GM23338 (cell line): ENCODE measurements at regions not wholly inside any gene's neighbourhood (a gene's known extent, or its start where the extent isn't known, plus 50 kb on each side); places are given as distances from the start of the nearest gene placed in this dataset.
A peak's percentile ranks its signal among the peaks of the same experiment; 100 is the strongest.

Source experiments
- ATAC-seq: fragments of 200-7000 bp; cut with Tn5 transposase; 3 replicates; pipeline ENCODE4 v1.9.1; 2020
- DNase-seq: peaks from one replicate; pipeline ENCODE4 v3.0.0-alpha.2; 2015; ENCODE audit warnings: low spot score
- H2AFZ ChIP-seq: fragments of 200-600 bp; sonication (generic); 2 replicates; pipeline ENCODE4 v1.8.0; 2016; ENCODE audit warnings: antibody characterized with exemption, mild to moderate bottlenecking, moderate library complexity
- H3F3A ChIP-seq: fragments of 200-600 bp; sonication (generic); replicated peaks from 2 replicates; pipeline ENCODE4 v1.8.0; 2017; ENCODE audit warnings: antibody characterized with exemption, mixed run types, low read depth
- H3K27ac ChIP-seq: fragments of 200-600 bp; sonication (generic); 2 replicates; pipeline ENCODE4 v1.6.1; 2016; ENCODE audit warnings: low read depth
- H3K27me3 ChIP-seq: fragments of 200-600 bp; sonication (generic); 2 replicates; pipeline ENCODE4 v1.8.0; 2016; ENCODE audit warnings: mild to moderate bottlenecking, mixed run types, moderate library complexity; ENCODE audit not compliant: insufficient read depth
- H3K36me3 ChIP-seq: fragments of 200-600 bp; sonication (generic); 2 replicates; pipeline ENCODE4 v1.8.0; 2016; ENCODE audit warnings: mild to moderate bottlenecking; ENCODE audit not compliant: insufficient read depth
- H3K4me1 ChIP-seq: fragments of 200-600 bp; sonication (generic); 2 replicates; pipeline ENCODE4 v1.8.0; 2016; ENCODE audit warnings: mild to moderate bottlenecking, moderate library complexity; ENCODE audit not compliant: insufficient read depth
- H3K4me2 ChIP-seq: fragments of 200-600 bp; sonication (generic); 2 replicates; pipeline ENCODE4 v1.7.1; 2017; ENCODE audit warnings: mixed run types
- H3K4me3 ChIP-seq: fragments of 200-600 bp; sonication (generic); 2 replicates; pipeline ENCODE4 v1.6.1; 2016; ENCODE audit warnings: mixed run types
- H3K79me2 ChIP-seq: fragments of 200-600 bp; sonication (generic); replicated peaks from 2 replicates; pipeline ENCODE4 v1.8.0; 2017; ENCODE audit warnings: mild to moderate bottlenecking; ENCODE audit not compliant: insufficient read depth
- H3K9me2 ChIP-seq: fragments of 200-600 bp; sonication (generic); 2 replicates; pipeline ENCODE4 v1.8.0; 2017; ENCODE audit not compliant: insufficient read depth
- H4K20me1 ChIP-seq: fragments of 200-600 bp; sonication (generic); replicated peaks from 2 replicates; pipeline ENCODE4 v1.8.0; 2017; ENCODE audit warnings: mild to moderate bottlenecking; ENCODE audit not compliant: insufficient read depth
- H3K27ac Mint-ChIP-seq: 2 replicates; pipeline ENCODE4 v1.8.0; 2020; ENCODE audit warnings: inconsistent platforms, mild to moderate bottlenecking, moderate library complexity, mixed read lengths
- H3K27me3 Mint-ChIP-seq: 3 replicates; pipeline ENCODE4 v1.8.0; 2022; ENCODE audit warnings: low read depth, mild to moderate bottlenecking, moderate library complexity, mixed read lengths, inconsistent platforms; ENCODE audit not compliant: insufficient read depth, poor library complexity
- H3K36me3 Mint-ChIP-seq: 3 replicates; pipeline ENCODE4 v1.8.0; 2021; ENCODE audit warnings: low read depth, mild to moderate bottlenecking, inconsistent platforms, moderate library complexity, mixed read lengths
- H3K4me1 Mint-ChIP-seq: 3 replicates; pipeline ENCODE4 v1.8.0; 2020; ENCODE audit warnings: mild to moderate bottlenecking, inconsistent platforms, mixed read lengths
- H3K4me3 Mint-ChIP-seq: 3 replicates; pipeline ENCODE4 v1.8.0; 2021; ENCODE audit warnings: moderate library complexity, mild to moderate bottlenecking, inconsistent platforms, mixed read lengths
- H3K9me3 Mint-ChIP-seq: 3 replicates; pipeline ENCODE4 v1.8.0; 2020; ENCODE audit warnings: moderate library complexity, mild to moderate bottlenecking, inconsistent platforms, mixed read lengths
- CREB1 ChIP-seq: fragments of 250-450 bp; sonication (Bioruptor Pico); IDR thresholded peaks from 2 replicates; pipeline ENCODE4 v1.5.0; 2020; ENCODE audit warnings: low read depth, mild to moderate bottlenecking, moderate library complexity
- CTCF ChIP-seq, 2 experiments: fragments of 200-600 bp in 1 of 2; sonication (generic) in 1 of 2; conservative IDR thresholded peaks; 2 replicates each; pipeline versions ENCODE4 v1.5.1 to v1.6.1; 2016 to 2017; ENCODE audit warnings: antibody characterized with exemption in 2 of 2, low read depth in 2 of 2, mild to moderate bottlenecking in 2 of 2, moderate library complexity in 1 of 2
- EZH2 ChIP-seq: fragments of 200-600 bp; sonication (generic); IDR thresholded peaks from one replicate; pipeline ENCODE4 v1.8.0; 2017; ENCODE audit warnings: antibody characterized with exemption, mild to moderate bottlenecking, low read depth; ENCODE audit not compliant: unreplicated experiment
- EZH2phosphoT487 ChIP-seq: fragments of 200-600 bp; sonication (generic); IDR thresholded peaks from one replicate; pipeline ENCODE4 v1.8.1; 2018; ENCODE audit warnings: antibody characterized with exemption; ENCODE audit not compliant: unreplicated experiment
- JUNB ChIP-seq: IDR thresholded peaks from one replicate; pipeline ENCODE4 v1.6.1; 2016; ENCODE audit warnings: antibody characterized with exemption; ENCODE audit not compliant: unreplicated experiment
- NANOG ChIP-seq: IDR thresholded peaks from 2 replicates; pipeline ENCODE4 v1.6.1; 2016; ENCODE audit warnings: antibody characterized with exemption, borderline replicate concordance
- POLR2AphosphoS5 ChIP-seq: IDR thresholded peaks from 2 replicates; pipeline ENCODE4 v1.6.1; 2016; ENCODE audit warnings: antibody characterized with exemption, low read depth
- STAT1 ChIP-seq: IDR thresholded peaks from one replicate; pipeline ENCODE4 v1.6.1; 2016; ENCODE audit warnings: antibody characterized with exemption; ENCODE audit not compliant: unreplicated experiment
- ZNF114 ChIP-seq: fragments of 250-450 bp; sonication (Bioruptor Pico); IDR thresholded peaks from 2 replicates; pipeline ENCODE4 v1.5.0; 2020; ENCODE audit warnings: mild to moderate bottlenecking, moderate library complexity
- ZNF462 ChIP-seq: fragments of 250-450 bp; sonication (Bioruptor Pico); IDR thresholded peaks from 2 replicates; pipeline ENCODE4 v1.5.0; 2020; ENCODE audit warnings: mild to moderate bottlenecking, moderate library complexity
- TF ChIP-seq, protein P1 (sequence below): IDR thresholded peaks from 2 replicates; pipeline ENCODE4 v1.6.1; 2016; ENCODE audit warnings: antibody characterized with exemption

DNA sequence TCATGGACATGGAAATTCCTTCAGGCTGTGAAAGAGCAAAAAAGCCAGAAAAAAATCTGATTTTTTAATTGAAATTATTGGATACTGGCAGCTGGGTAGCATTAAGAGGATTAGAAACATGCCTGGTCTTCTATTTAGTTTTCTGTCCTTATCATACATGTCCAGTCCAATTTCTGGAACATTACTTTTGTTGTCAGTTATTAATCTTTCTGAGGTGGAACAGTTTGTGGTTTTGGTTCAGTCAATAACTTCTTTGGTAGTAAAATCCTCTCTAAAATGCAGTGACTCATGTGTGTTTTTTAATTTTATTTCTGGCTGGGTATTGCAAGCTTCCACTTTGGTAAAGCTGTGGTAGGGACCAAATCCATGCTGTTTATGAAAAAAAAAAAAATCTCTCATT, 687.0 kb upstream of the ADGRL2 start:
- no peak overlapping the region for H3K4me3 Mint-ChIP-seq
- Histone ChIP-seq H2AFZ (no peak overlapping the region; the same call in 1 of the 2 replicates), H3K4me1 (peaks cover 22% of the 10 kb centered on the region; the same call in 1 of the 2 replicates), H3K79me2 (no peaks in the 10 kb centered on the region), H3K36me3 (no peaks in the 10 kb centered on the region), H3K9me2 (no peaks in the 10 kb centered on the region), H3K27me3 (no peaks in the 10 kb centered on the region), H3K4me2 (peak overlapping the region; percentile 37; the same call in 1 of the 2 replicates), H3K4me3 (no peak overlapping the region), H3F3A (no peaks in the 10 kb centered on the region), H3K27ac (no peak overlapping the region), H4K20me1 (no peaks in the 10 kb centered on the region)
- DNase-seq (no peak), ATAC-seq (no peak)
- H3K4me1 Mint-ChIP-seq: peaks cover 21% of the 10 kb centered on the region
- TF ChIP-seq CTCF (conservative IDR thresholded peaks at IDR 0.05; ENCODE audit: low read depth in 2 of 2): no peak
- no peak for TF ChIP-seq POLR2AphosphoS5
- no peak for TF ChIP-seq NANOG
- H3K27ac Mint-ChIP-seq: peak overlapping the region; percentile 63; the same call in 1 of the 2 replicates
- H3K9me3 Mint-ChIP-seq: no peaks in the 10 kb centered on the region; the same call in 2 of the 3 replicates
- H3K36me3 Mint-ChIP-seq: peaks cover 20% of the 10 kb centered on the region; the same call in 2 of the 3 replicates
- H3K27me3 Mint-ChIP-seq: no peaks in the 10 kb centered on the region

- Mint-ChIP-seq H3K4me1 (peaks cover 21% of the 10 kb centered on the region), H3K4me3 (no peak overlapping the region), H3K27me3 (no peaks in the 10 kb centered on the region), H3K9me3 (no peaks in the 10 kb centered on the region; the same call in 2 of the 3 replicates), H3K36me3 (peaks cover 20% of the 10 kb centered on the region; the same call in 2 of the 3 replicates), H3K27ac (no peak overlapping the region)
- Histone ChIP-seq H3K27ac (no peak overlapping the region), H3K36me3 (no peaks in the 10 kb centered on the region), H4K20me1 (no peaks in the 10 kb centered on the region), H2AFZ (no peak overlapping the region), H3K9me2 (no peaks in the 10 kb centered on the region), H3K79me2 (no peaks in the 10 kb centered on the region), H3K4me2 (no peak overlapping the region), H3K4me3 (no peak overlapping the region), H3K4me1 (peaks cover 22% of the 10 kb centered on the region; the same call in 1 of the 2 replicates), H3F3A (no peaks in the 10 kb centered on the region), H3K27me3 (no peaks in the 10 kb centered on the region)
- ATAC-seq (no peak), DNase-seq (no peak)
- TF ChIP-seq ZNF114 (CRISPR knock-in tag): no peak
- TF ChIP-seq NANOG: no peak
- TF ChIP-seq JUNB: no peak
- TF ChIP-seq CREB1 (CRISPR knock-in tag): no peak
- no peak for TF ChIP-seq POLR2AphosphoS5
- no peak for TF ChIP-seq EZH2
- TF ChIP-seq STAT1: no peak
- no peak for TF ChIP-seq ZNF462 (CRISPR knock-in tag)
- TF ChIP-seq EZH2phosphoT487: no peak
- TF ChIP-seq, protein P1, sequence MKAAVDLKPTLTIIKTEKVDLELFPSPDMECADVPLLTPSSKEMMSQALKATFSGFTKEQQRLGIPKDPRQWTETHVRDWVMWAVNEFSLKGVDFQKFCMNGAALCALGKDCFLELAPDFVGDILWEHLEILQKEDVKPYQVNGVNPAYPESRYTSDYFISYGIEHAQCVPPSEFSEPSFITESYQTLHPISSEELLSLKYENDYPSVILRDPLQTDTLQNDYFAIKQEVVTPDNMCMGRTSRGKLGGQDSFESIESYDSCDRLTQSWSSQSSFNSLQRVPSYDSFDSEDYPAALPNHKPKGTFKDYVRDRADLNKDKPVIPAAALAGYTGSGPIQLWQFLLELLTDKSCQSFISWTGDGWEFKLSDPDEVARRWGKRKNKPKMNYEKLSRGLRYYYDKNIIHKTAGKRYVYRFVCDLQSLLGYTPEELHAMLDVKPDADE: no peak
These were observed 688.9 kb upstream of the ADGRL2 start for GRCh38 chr1:81111818-81112217.
